GM10266 (cell line): ENCODE measurements at regions not wholly inside any gene's neighbourhood (a gene's known extent, or its start where the extent isn't known, plus 50 kb on each side); places are given as distances from the start of the nearest gene placed in this dataset.

Source experiments
- DNase-seq: peaks from one replicate; pipeline ENCODE4 v3.0.0; 2012; ENCODE audit errors: extremely low spot score
- CTCF ChIP-seq: IDR thresholded peaks from 2 replicates; pipeline ENCODE4 v1.5.1; 2012; ENCODE audit warnings: mild to moderate bottlenecking, low read depth; ENCODE audit not compliant: control insufficient read depth, insufficient read depth; ENCODE audit errors: missing control alignments

GRCh38 chr15:96837241-96837970, 506.9 kb downstream of the NR2F2 start:
- no peak for TF ChIP-seq CTCF
- no peak for DNase-seq

GRCh38 chr15:96838081-96838480, 507.6 kb downstream of the NR2F2 start:
- TF ChIP-seq CTCF: no peak
- DNase-seq: no peak

- no peak for TF ChIP-seq CTCF
- no peak for DNase-seq
Observed at GRCh38 chr15:96849271-96849900, 518.9 kb downstream of the NR2F2 start.

GRCh38 chr15:96851613-96852012, 521.1 kb downstream of the NR2F2 start:
- no peak for DNase-seq

GRCh38 chr15:96858694-96859093, 528.2 kb downstream of the NR2F2 start:
- DNase-seq: no peak
- TF ChIP-seq CTCF: no peak

More at GRCh38 chr15:96851613-96852012, 521.1 kb downstream of the NR2F2 start:
- TF ChIP-seq CTCF: no peak

GRCh38 chr15:96860741-96861140, 530.2 kb downstream of the NR2F2 start:
- no peak for TF ChIP-seq CTCF
- DNase-seq: no peak

- no peak for DNase-seq
- no peak for TF ChIP-seq CTCF
Observed at GRCh38 chr15:96867992-96868391, 537.5 kb downstream of the NR2F2 start.
